ENCODE measurements at regions not wholly inside any gene's neighbourhood (a gene's known extent, or its start where the extent isn't known, plus 50 kb on each side); places are given as distances from the start of the nearest gene placed in this dataset.

GRCh38 chr1:68970571-68970970, 473.7 kb upstream of the DEPDC1 start:
- TF ChIP-seq REST (IDR thresholded peaks at IDR 0.05; ENCODE audit: borderline replicate concordance): no peak
- TF ChIP-seq TAF1 (IDR thresholded peaks at IDR 0.05; ENCODE audit: low read depth): no peak
- no peak for TF ChIP-seq MXI1 (conservative IDR thresholded peaks at IDR 0.05; ENCODE audit: poor library complexity, severe bottlenecking)
- TF ChIP-seq CTCF (IDR thresholded peaks at IDR 0.05; ENCODE audit: poor library complexity, severe bottlenecking): no peak
- Histone ChIP-seq H3K4me2 (ENCODE audit: low read length) (no peak overlapping the region), H3K9me3 (ENCODE audit: low read length) (no peaks in the 10 kb centered on the region), H3K4me3 (ENCODE audit: low read length) (no peak overlapping the region), H3K9me2 (ENCODE audit: insufficient read depth, low read length) (no peaks in the 10 kb centered on the region), H3K27ac (ENCODE audit: low read length) (no peak overlapping the region), H3F3A (ENCODE audit: insufficient read depth, low read length, poor library complexity, severe bottlenecking) (no peaks in the 10 kb centered on the region), H3K79me2 (replicated peaks; ENCODE audit: insufficient read depth, low read length) (no peaks in the 10 kb centered on the region), H3K9ac (ENCODE audit: low read length) (no peak overlapping the region), H3K27me3 (ENCODE audit: insufficient read depth, low read depth, low read length) (no peaks in the 10 kb centered on the region), H2AFZ (ENCODE audit: low read depth, low read length) (no peak overlapping the region), H4K20me1 (ENCODE audit: insufficient read depth) (no peaks in the 10 kb centered on the region), H3K36me3 (ENCODE audit: insufficient read depth, low read length) (no peaks in the 10 kb centered on the region)

GRCh38 chr1:68973459-68974244, 476.8 kb upstream of the DEPDC1 start:
- H3K36me3 ChIP-seq (ENCODE audit: insufficient read depth, low read length): no peaks in the 10 kb centered on the region
- no peak overlapping the region for H3K27ac ChIP-seq (ENCODE audit: low read length)
- no peak overlapping the region for H3K4me2 ChIP-seq (ENCODE audit: low read length)
- H3K4me3 ChIP-seq (ENCODE audit: low read length): no peak overlapping the region
- no peaks in the 10 kb centered on the region for H3K27me3 ChIP-seq (ENCODE audit: insufficient read depth, low read depth, low read length)
- H3K9me2 ChIP-seq (ENCODE audit: insufficient read depth, low read length): no peaks in the 10 kb centered on the region
- H3K9ac ChIP-seq (ENCODE audit: low read length): no peak overlapping the region
- TF ChIP-seq MXI1 (conservative IDR thresholded peaks at IDR 0.05; ENCODE audit: poor library complexity, severe bottlenecking): no peak
- TF ChIP-seq REST (IDR thresholded peaks at IDR 0.05; ENCODE audit: borderline replicate concordance): no peak
- TF ChIP-seq POLR2AphosphoS5 (IDR thresholded peaks at IDR 0.05): no peak
- no peak for TF ChIP-seq CTCF (IDR thresholded peaks at IDR 0.05; ENCODE audit: poor library complexity, severe bottlenecking)
- no peak for TF ChIP-seq EP300 (conservative IDR thresholded peaks at IDR 0.05; ENCODE audit: poor library complexity, severe bottlenecking)
- no peak for TF ChIP-seq RAD21 (conservative IDR thresholded peaks at IDR 0.05)
- no peak for TF ChIP-seq EZH2 (IDR thresholded peaks at IDR 0.05; ENCODE audit: borderline replicate concordance, insufficient read depth, low read length, poor library complexity, severe bottlenecking)
- TF ChIP-seq SMC3 (conservative IDR thresholded peaks at IDR 0.05; ENCODE audit: poor library complexity): no peak
- TF ChIP-seq TAF1 (IDR thresholded peaks at IDR 0.05; ENCODE audit: low read depth): no peak
- no peaks in the 10 kb centered on the region for H3K9me3 ChIP-seq (ENCODE audit: low read length)
- no peak overlapping the region for H2AFZ ChIP-seq (ENCODE audit: low read depth, low read length)
- H3K79me2 ChIP-seq (replicated peaks; ENCODE audit: insufficient read depth, low read length): no peaks in the 10 kb centered on the region
- H4K20me1 ChIP-seq (ENCODE audit: insufficient read depth): no peaks in the 10 kb centered on the region
- H3F3A ChIP-seq (ENCODE audit: insufficient read depth, low read length, poor library complexity, severe bottlenecking): no peaks in the 10 kb centered on the region
